ENCODE measurements at regions not wholly inside any gene's neighbourhood (a gene's known extent, or its start where the extent isn't known, plus 50 kb on each side); places are given as distances from the start of the nearest gene placed in this dataset.

- no peak for TF ChIP-seq REST (IDR thresholded peaks at IDR 0.05; ENCODE audit: borderline replicate concordance)
- TF ChIP-seq CTCF (IDR thresholded peaks at IDR 0.05; ENCODE audit: poor library complexity, severe bottlenecking), result no peak
- no peak for TF ChIP-seq MXI1 (conservative IDR thresholded peaks at IDR 0.05; ENCODE audit: poor library complexity, severe bottlenecking)
- no peak for TF ChIP-seq EP300 (conservative IDR thresholded peaks at IDR 0.05; ENCODE audit: poor library complexity, severe bottlenecking)
- TF ChIP-seq SMC3 (conservative IDR thresholded peaks at IDR 0.05; ENCODE audit: poor library complexity), result no peak
- no peak for TF ChIP-seq EZH2 (IDR thresholded peaks at IDR 0.05; ENCODE audit: borderline replicate concordance, insufficient read depth, low read length, poor library complexity, severe bottlenecking)
- no peak for TF ChIP-seq RAD21 (conservative IDR thresholded peaks at IDR 0.05)
- TF ChIP-seq POLR2AphosphoS5 (IDR thresholded peaks at IDR 0.05), result no peak
- TF ChIP-seq TAF1 (IDR thresholded peaks at IDR 0.05; ENCODE audit: low read depth), result no peak
These were observed 412.3 kb upstream of the ETAA1 start for GRCh38 chr2:66984864-66985263.
